ENCODE measurements at regions not wholly inside any gene's neighbourhood (a gene's known extent, or its start where the extent isn't known, plus 50 kb on each side); places are given as distances from the start of the nearest gene placed in this dataset.

- TF ChIP-seq CTCF (IDR thresholded peaks at IDR 0.05; ENCODE audit: control extremely low read depth in 1 of 3, insufficient read depth in 1 of 3, low read depth in 1 of 3, low read length in 3 of 3) = no peak
- no peak for TF ChIP-seq SIRT6 (IDR thresholded peaks at IDR 0.05; ENCODE audit: low read length)
- no peak for TF ChIP-seq RAD21 (IDR thresholded peaks at IDR 0.05 in 1 of 2, conservative IDR thresholded peaks at IDR 0.05 in 1 of 2; ENCODE audit: low read depth in 2 of 2, low read length in 2 of 2)
- TF ChIP-seq TBP (IDR thresholded peaks at IDR 0.05; ENCODE audit: low read depth, low read length) = no peak
- TF ChIP-seq JUN (IDR thresholded peaks at IDR 0.05; ENCODE audit: low read depth, low read length) = no peak
- TF ChIP-seq SRF (IDR thresholded peaks at IDR 0.05; ENCODE audit: low read depth, low read length) = no peak
- no peak for TF ChIP-seq POU5F1 (IDR thresholded peaks at IDR 0.05; ENCODE audit: low read depth, low read length)
- TF ChIP-seq KDM1A (IDR thresholded peaks at IDR 0.05; ENCODE audit: borderline replicate concordance, low read length) = no peak
Measured at GRCh38 chr9:14471041-14471440, 157.1 kb upstream of the NFIB start (continued).
